ENCODE measurements at regions not wholly inside any gene's neighbourhood (a gene's known extent, or its start where the extent isn't known, plus 50 kb on each side); places are given as distances from the start of the nearest gene placed in this dataset.

DNA sequence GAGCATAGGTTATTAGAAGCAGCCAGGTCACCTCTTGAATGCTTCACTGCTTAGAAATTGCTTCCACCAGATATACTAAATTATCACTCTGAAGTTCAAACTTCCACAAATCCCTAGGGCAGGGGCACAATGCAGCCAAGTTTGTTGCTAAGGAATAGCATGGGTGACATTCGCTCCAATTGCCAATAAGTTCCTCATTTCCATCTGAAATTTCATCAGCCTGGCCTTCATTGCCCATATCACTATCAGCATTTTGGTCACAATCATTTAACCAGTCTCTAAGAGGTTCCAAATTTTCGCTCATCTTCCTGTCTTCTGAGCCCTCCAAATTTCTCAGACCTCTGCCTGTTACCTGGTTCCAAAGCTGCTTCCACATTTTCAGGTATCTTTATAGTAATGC lies 356.1 kb downstream of the DAD1 start:
- H3K9me3 ChIP-seq (replicated peaks; ENCODE audit: control insufficient read depth, insufficient read depth, low read length): no peaks in the 10 kb centered on the region; the same call in 2 of the 3 replicates
- ATAC-seq (no peak), DNase-seq (ENCODE audit: low read depth, low spot score) (no peak), FAIRE-seq (no peak)
- CTCF ChIA-PET: no interaction called here
- no peak overlapping the region for H2AFZ ChIP-seq (ENCODE audit: control insufficient read depth, low read depth, low read length)
- in situ Hi-C loops (cut with MboI): no loop called here
- POLR2A ChIA-PET: no interaction called here
- 12% methylated on average over 2 of the region's 2 CpGs for WGBS (ENCODE audit: insufficient coverage, insufficient replicate concordance, low lambda C conversion rate, missing lambda C conversion rate)
- no peaks in the 10 kb centered on the region for H3K4me1 ChIP-seq (ENCODE audit: control insufficient read depth, insufficient read depth, low read length)
- BruUV-seq (replicated peaks): no TSS peak
- no peak for TF ChIP-seq RFX5 (IDR thresholded peaks at IDR 0.05; ENCODE audit: low read depth, low read length)
- TF ChIP-seq MTA3 (IDR thresholded peaks at IDR 0.05; ENCODE audit: borderline replicate concordance, low read length): no peak
- TF ChIP-seq ETV6 (conservative IDR thresholded peaks at IDR 0.05 in 1 of 2, IDR thresholded peaks at IDR 0.05 in 1 of 2; ENCODE audit: borderline replicate concordance in 1 of 2, low read depth in 1 of 2): no peak
- no peak for TF ChIP-seq SIX5 (IDR thresholded peaks at IDR 0.05; ENCODE audit: low read depth, low read length, severe bottlenecking)
- no peak for TF ChIP-seq MEF2B (IDR thresholded peaks at IDR 0.05; ENCODE audit: partially characterized antibody, poor library complexity, severe bottlenecking)
- no peak for TF ChIP-seq ESRRA (IDR thresholded peaks at IDR 0.05; ENCODE audit: low read length)
- TF ChIP-seq PML (IDR thresholded peaks at IDR 0.05; ENCODE audit: low read length): no peak
- no peak for TF ChIP-seq SREBF1 (IDR thresholded peaks at IDR 0.05; ENCODE audit: low read length)
- H3K27me3 ChIP-seq (replicated peaks in 1 of 2; ENCODE audit: control insufficient read depth in 2 of 2, insufficient read depth in 2 of 2, low read length in 1 of 2): no peaks in the 10 kb centered on the region
- no peak overlapping the region for H3K9ac ChIP-seq (ENCODE audit: control insufficient read depth, insufficient read depth, low read length)
- H3K36me3 ChIP-seq (ENCODE audit: control insufficient read depth in 2 of 2, insufficient read depth in 2 of 2, low read length in 1 of 2): no peaks in the 10 kb centered on the region
- SMC1A ChIA-PET (ENCODE audit: uncharacterized antibody, unreplicated experiment): no interaction called here
- RAD21 ChIA-PET (ENCODE audit: unreplicated experiment): no interaction called here
- H3K4me2 ChIP-seq (ENCODE audit: control insufficient read depth, insufficient read depth): no peak overlapping the region
- no peaks in the 10 kb centered on the region for H3K79me2 ChIP-seq (ENCODE audit: control insufficient read depth, insufficient read depth, low read length)
- intact Hi-C loops (cut with micrococcal nuclease; ENCODE audit: unreplicated experiment): no loop called here
- no peak overlapping the region for H3K4me3 ChIP-seq
- no peaks in the 10 kb centered on the region for H4K20me1 ChIP-seq (ENCODE audit: control insufficient read depth, insufficient read depth)
- H3K27ac ChIP-seq (ENCODE audit: control insufficient read depth, insufficient read depth): no peak overlapping the region

DNA sequence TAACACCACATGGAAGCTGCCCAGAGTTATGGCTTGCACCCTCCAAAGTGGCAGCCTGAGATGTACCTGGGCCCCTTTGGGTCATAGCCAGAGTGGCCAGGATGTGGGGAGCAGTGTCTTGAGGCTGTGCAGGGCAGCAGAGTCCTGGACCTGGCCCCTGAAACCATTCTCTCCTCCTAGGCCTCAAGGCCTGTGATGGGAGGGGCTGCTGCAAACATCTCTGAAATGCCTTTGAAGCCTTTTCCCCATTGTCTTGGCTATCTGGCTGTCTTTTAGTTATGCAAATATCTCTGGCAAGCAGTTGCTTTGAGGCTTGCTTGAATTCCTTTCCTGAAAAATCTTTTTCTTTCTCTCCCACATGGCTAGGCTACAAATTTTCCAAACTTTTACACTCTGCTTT lies 356.5 kb downstream of the DAD1 start:
- intact Hi-C loops (cut with micrococcal nuclease; ENCODE audit: unreplicated experiment): no loop called here
- H3K9me3 ChIP-seq (replicated peaks; ENCODE audit: control insufficient read depth, insufficient read depth, low read length): no peaks in the 10 kb centered on the region; the same call in 2 of the 3 replicates

More for the DNA sequence above, 356.5 kb downstream of the DAD1 start:
- ChIA-PET POLR2A (no interaction called here), RAD21 (ENCODE audit: unreplicated experiment) (no interaction called here), SMC1A (ENCODE audit: uncharacterized antibody, unreplicated experiment) (no interaction called here), CTCF (no interaction called here)
- no peak for TF ChIP-seq SREBF2 (IDR thresholded peaks at IDR 0.05; ENCODE audit: low read length)
- in situ Hi-C loops (cut with MboI): no loop called here
- no peaks in the 10 kb centered on the region for H3K79me2 ChIP-seq (ENCODE audit: control insufficient read depth, insufficient read depth, low read length)
- BruUV-seq (replicated peaks): no TSS peak
- DNase-seq (ENCODE audit: low read depth, low spot score) (no peak), FAIRE-seq (no peak), ATAC-seq (no peak)
- H3K4me3 ChIP-seq: no peak overlapping the region
- no peak overlapping the region for H3K4me2 ChIP-seq (ENCODE audit: control insufficient read depth, insufficient read depth)
- H4K20me1 ChIP-seq (ENCODE audit: control insufficient read depth, insufficient read depth): no peaks in the 10 kb centered on the region
- H2AFZ ChIP-seq (ENCODE audit: control insufficient read depth, low read depth, low read length): no peak overlapping the region
- H3K4me1 ChIP-seq (ENCODE audit: control insufficient read depth, insufficient read depth, low read length): no peaks in the 10 kb centered on the region
- no peak overlapping the region for H3K9ac ChIP-seq (ENCODE audit: control insufficient read depth, insufficient read depth, low read length)
- H3K27ac ChIP-seq (ENCODE audit: control insufficient read depth, insufficient read depth): no peak overlapping the region
- no peaks in the 10 kb centered on the region for H3K36me3 ChIP-seq (ENCODE audit: control insufficient read depth in 2 of 2, insufficient read depth in 2 of 2, low read length in 1 of 2)
- H3K27me3 ChIP-seq (replicated peaks in 1 of 2; ENCODE audit: control insufficient read depth in 2 of 2, insufficient read depth in 2 of 2, low read length in 1 of 2): no peaks in the 10 kb centered on the region
